ENCODE measurements at regions not wholly inside any gene's neighbourhood (a gene's known extent, or its start where the extent isn't known, plus 50 kb on each side); places are given as distances from the start of the nearest gene placed in this dataset.

GRCh38 chr7:153002572-153002971, 243.0 kb downstream of the ACTR3B start:
- Histone ChIP-seq H3K36me3 (no peaks in the 10 kb centered on the region), H3K4me3 (no peak overlapping the region), H3K27me3 (no peaks in the 10 kb centered on the region), H3K4me1 (no peaks in the 10 kb centered on the region), H3K9me3 (no peaks in the 10 kb centered on the region), H3K27ac (no peak overlapping the region)
- TF ChIP-seq POLR2A (IDR thresholded peaks at IDR 0.05) (no peak), CTCF (IDR thresholded peaks at IDR 0.05) (no peak)
- no peak for DNase-seq

GRCh38 chr7:153004341-153004740, 244.8 kb downstream of the ACTR3B start:
- H3K27me3 ChIP-seq, result no peaks in the 10 kb centered on the region
- DNase-seq, result no peak
- H3K4me3 ChIP-seq, result no peak overlapping the region
- no peaks in the 10 kb centered on the region for H3K4me1 ChIP-seq
- H3K36me3 ChIP-seq, result no peaks in the 10 kb centered on the region
- TF ChIP-seq POLR2A (IDR thresholded peaks at IDR 0.05), result no peak
- TF ChIP-seq CTCF (IDR thresholded peaks at IDR 0.05), result no peak
- H3K9me3 ChIP-seq, result no peaks in the 10 kb centered on the region
- no peak overlapping the region for H3K27ac ChIP-seq

GRCh38 chr7:153005750-153006435, 246.3 kb downstream of the ACTR3B start:
- Histone ChIP-seq H3K27ac (no peak overlapping the region), H3K36me3 (no peaks in the 10 kb centered on the region), H3K27me3 (no peaks in the 10 kb centered on the region), H3K4me3 (no peak overlapping the region), H3K4me1 (no peaks in the 10 kb centered on the region), H3K9me3 (no peaks in the 10 kb centered on the region)
- no peak for DNase-seq
- no peak for TF ChIP-seq CTCF (IDR thresholded peaks at IDR 0.05)
- TF ChIP-seq POLR2A (IDR thresholded peaks at IDR 0.05), result no peak

- no peak overlapping the region for H3K4me3 ChIP-seq
- H3K9me3 ChIP-seq, result no peaks in the 10 kb centered on the region
- H3K4me1 ChIP-seq, result no peaks in the 10 kb centered on the region
- H3K27me3 ChIP-seq, result no peaks in the 10 kb centered on the region
- TF ChIP-seq POLR2A (IDR thresholded peaks at IDR 0.05) (no peak), CTCF (IDR thresholded peaks at IDR 0.05) (no peak)
- no peak for DNase-seq
- no peaks in the 10 kb centered on the region for H3K36me3 ChIP-seq
- no peak overlapping the region for H3K27ac ChIP-seq
These were observed 246.9 kb downstream of the ACTR3B start for GRCh38 chr7:153006452-153006851.

- Histone ChIP-seq H3K9me3 (no peaks in the 10 kb centered on the region), H3K36me3 (no peaks in the 10 kb centered on the region), H3K4me1 (no peaks in the 10 kb centered on the region), H3K27ac (no peak overlapping the region), H3K27me3 (no peaks in the 10 kb centered on the region), H3K4me3 (no peak overlapping the region)
- TF ChIP-seq CTCF (IDR thresholded peaks at IDR 0.05), result no peak
- no peak for TF ChIP-seq POLR2A (IDR thresholded peaks at IDR 0.05)
- no peak for DNase-seq
These were observed 247.4 kb downstream of the ACTR3B start for GRCh38 chr7:153006911-153007310.

- no peak overlapping the region for H3K4me3 ChIP-seq
- no peak for DNase-seq
- no peaks in the 10 kb centered on the region for H3K27me3 ChIP-seq
- TF ChIP-seq POLR2A (IDR thresholded peaks at IDR 0.05) (no peak), CTCF (IDR thresholded peaks at IDR 0.05) (no peak)
- no peak overlapping the region for H3K27ac ChIP-seq
- H3K9me3 ChIP-seq, result peaks cover 0 to 4% (median 0%) of the 10 kb centered on the region in 4 donors
- no peaks in the 10 kb centered on the region for H3K4me1 ChIP-seq
- no peaks in the 10 kb centered on the region for H3K36me3 ChIP-seq
These were observed 250.9 kb downstream of the ACTR3B start for GRCh38 chr7:153010416-153010815.

Data from Peyer's patch (tissue), 4 donors.